Erythroblast (primary cell): ENCODE measurements at regions not wholly inside any gene's neighbourhood (a gene's known extent, or its start where the extent isn't known, plus 50 kb on each side); places are given as distances from the start of the nearest gene placed in this dataset.

Experiments used
- GATA1 ChIP-seq: IDR thresholded peaks from 2 replicates; pipeline ENCODE4 v1.6.1; 2011; ENCODE audit warnings: low read depth, mild to moderate bottlenecking, control low read depth, low read length, moderate library complexity
- POLR2A ChIP-seq: IDR thresholded peaks from 2 replicates; pipeline ENCODE4 v1.6.1; 2011; ENCODE audit warnings: mild to moderate bottlenecking, low read length

- TF ChIP-seq POLR2A (no peak), GATA1 (no peak)
Measured at GRCh38 chr2:22719396-22719795, 665.6 kb upstream of the KLHL29 start.
